H7 (cell line): ENCODE measurements at regions not wholly inside any gene's neighbourhood (a gene's known extent, or its start where the extent isn't known, plus 50 kb on each side); places are given as distances from the start of the nearest gene placed in this dataset.
A peak's percentile ranks its signal among the peaks of the same experiment; 100 is the strongest.

Source experiments
- DNase-seq: peaks from one replicate; pipeline ENCODE4 v3.0.0; 2012
- H3K27me3 ChIP-seq: 2 replicates; pipeline ENCODE4 v1.6.0; 2011; ENCODE audit warnings: mild to moderate bottlenecking, low read length; ENCODE audit not compliant: control insufficient read depth, insufficient read depth
- H3K36me3 ChIP-seq: replicated peaks from 2 replicates; pipeline ENCODE4 v1.5.1; 2011; ENCODE audit warnings: low read length; ENCODE audit not compliant: control insufficient read depth, insufficient read depth
- H3K4me3 ChIP-seq: 2 replicates; pipeline ENCODE4 v1.5.1; 2011; ENCODE audit warnings: low read depth, mild to moderate bottlenecking, control low read depth, low read length, moderate library complexity; ENCODE audit not compliant: insufficient read depth

DNA sequence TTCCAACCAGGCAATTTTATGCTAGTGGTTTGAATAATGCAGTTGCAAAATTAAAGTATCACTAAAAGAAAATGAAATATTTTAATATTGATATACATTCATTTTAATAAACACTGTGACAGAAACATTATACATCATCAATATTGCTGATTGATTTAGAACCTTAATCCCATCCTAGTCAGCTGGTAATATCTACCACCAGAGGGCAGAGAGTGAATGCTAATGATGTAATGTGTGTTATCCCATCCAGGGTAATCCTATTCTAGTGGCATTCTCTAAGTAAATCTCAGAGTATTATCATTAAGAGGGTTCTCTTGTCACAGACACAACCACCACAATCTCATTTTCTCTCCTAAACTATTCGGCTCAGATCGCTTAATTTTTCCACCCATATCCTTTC, 477.4 kb downstream of the CPS1 start:
- Histone ChIP-seq H3K27me3 (no peaks in the 10 kb centered on the region), H3K36me3 (no peaks in the 10 kb centered on the region), H3K4me3 (no peak overlapping the region)
- DNase-seq = peak; percentile 1

DNA sequence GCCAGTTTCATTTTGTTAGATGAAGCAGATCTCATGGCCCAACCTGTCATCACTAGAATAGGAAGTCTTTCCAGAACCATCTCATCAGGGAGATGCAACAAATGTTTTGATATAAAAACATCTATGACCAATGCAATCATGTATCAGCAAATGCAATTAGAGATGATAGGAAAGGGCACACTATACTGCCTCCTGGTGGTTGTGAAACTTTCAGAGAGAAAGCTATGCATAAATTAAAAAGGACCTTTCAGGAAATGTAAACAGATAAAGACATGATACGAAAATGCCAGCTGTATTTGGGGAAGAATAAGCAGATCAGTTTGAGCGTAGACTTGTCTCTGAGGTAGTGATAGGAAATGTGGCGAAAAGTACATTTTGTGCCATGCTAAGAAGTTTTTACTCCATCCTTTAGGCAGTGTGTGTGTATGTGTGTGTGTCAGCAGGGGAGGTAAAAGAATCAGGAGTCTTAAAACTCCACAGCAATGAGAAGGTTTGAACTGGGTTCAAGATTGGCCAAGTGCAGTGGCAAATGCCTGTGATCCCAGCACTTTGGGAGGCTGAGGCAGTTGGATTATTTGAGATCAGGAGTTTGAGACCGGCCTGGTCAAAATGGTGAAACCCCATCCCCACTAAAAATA, 479.3 kb downstream of the CPS1 start:
- Histone ChIP-seq H3K27me3 (no peaks in the 10 kb centered on the region), H3K4me3 (no peak overlapping the region), H3K36me3 (no peaks in the 10 kb centered on the region)
- peak; percentile 0 for DNase-seq

- no peaks in the 10 kb centered on the region for H3K36me3 ChIP-seq
- DNase-seq = no peak
- H3K4me3 ChIP-seq = no peak overlapping the region
Measured at GRCh38 chr2:211045025-211045424, 488.6 kb downstream of the CPS1 start.

GRCh38 chr2:211049321-211050018, 493.1 kb downstream of the CPS1 start:
- no peaks in the 10 kb centered on the region for H3K36me3 ChIP-seq
- H3K4me3 ChIP-seq = no peak overlapping the region
- no peak for DNase-seq
- no peaks in the 10 kb centered on the region for H3K27me3 ChIP-seq

More at GRCh38 chr2:211045025-211045424, 488.6 kb downstream of the CPS1 start:
- no peaks in the 10 kb centered on the region for H3K27me3 ChIP-seq

DNA sequence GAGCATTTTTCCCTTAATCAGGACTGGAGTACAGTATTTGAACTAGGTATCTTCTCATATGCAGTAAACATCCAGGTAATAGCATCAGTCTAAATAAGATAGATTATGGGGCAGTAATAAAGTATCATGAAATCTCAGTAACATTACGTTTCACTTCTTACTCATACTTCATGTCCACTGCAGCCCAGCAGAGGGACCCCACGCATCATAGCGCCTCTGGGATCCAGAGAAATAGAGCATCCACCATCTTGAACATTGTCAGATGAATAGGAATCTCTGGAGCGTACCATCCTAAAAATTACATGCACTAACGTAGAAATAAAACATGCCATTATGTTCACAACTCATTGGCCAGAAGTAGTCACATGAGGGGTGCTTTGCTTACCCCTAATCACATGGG, 499.0 kb downstream of the CPS1 start:
- H3K27me3 ChIP-seq = no peaks in the 10 kb centered on the region
- H3K4me3 ChIP-seq = no peak overlapping the region
- DNase-seq = no peak
- no peaks in the 10 kb centered on the region for H3K36me3 ChIP-seq

DNA sequence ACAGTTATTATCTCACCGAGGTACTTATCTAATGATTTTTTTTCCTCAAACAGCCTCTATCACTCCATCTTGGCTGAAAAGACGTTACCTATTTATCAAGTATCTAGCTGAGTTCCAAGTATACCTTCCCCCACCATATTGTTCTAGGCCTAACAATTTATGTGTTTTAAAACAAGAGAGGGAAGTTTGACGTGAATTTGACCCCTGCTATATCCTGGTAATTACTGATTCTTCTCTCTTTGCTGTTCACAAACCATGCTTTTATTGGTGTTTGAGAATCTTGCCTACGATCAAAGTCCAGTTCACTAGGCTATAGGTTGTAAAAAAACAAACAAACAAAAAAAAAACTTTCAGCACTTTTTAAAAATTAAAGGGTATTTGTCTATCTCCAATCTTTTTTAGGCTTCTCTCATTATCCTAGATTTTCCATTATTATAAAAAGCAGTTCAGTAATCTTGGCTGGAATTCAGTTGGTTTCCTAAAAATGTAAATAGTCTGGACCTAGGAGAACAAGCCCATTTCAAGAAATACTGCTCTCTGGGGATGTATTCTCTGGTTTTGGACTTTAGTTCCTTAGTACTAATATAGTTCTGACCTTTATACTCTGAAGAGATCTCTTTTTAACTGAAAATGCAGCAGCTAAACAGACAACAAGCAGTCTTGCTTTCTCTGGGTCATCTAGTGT, 505.4 kb downstream of the CPS1 start:
- H3K36me3 ChIP-seq = no peaks in the 10 kb centered on the region
- no peak for DNase-seq
- no peaks in the 10 kb centered on the region for H3K27me3 ChIP-seq
- H3K4me3 ChIP-seq = no peak overlapping the region

DNA sequence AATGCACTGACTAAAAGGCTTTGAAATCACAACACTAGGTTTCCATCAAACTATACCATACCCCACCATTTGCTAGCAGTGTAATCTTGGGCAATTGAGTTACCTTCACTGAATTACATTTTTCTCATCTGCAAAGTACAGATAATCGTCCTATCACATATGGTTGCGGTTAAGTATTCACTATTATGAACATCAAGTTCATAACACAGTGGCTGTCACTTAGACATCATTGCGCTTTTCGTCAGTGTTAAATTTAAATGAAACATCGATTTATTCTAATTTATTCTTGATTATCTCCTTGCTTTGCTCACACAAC, 505.9 kb downstream of the CPS1 start:
- no peak overlapping the region for H3K4me3 ChIP-seq
- H3K27me3 ChIP-seq = no peaks in the 10 kb centered on the region
- no peaks in the 10 kb centered on the region for H3K36me3 ChIP-seq
- DNase-seq = no peak

DNA sequence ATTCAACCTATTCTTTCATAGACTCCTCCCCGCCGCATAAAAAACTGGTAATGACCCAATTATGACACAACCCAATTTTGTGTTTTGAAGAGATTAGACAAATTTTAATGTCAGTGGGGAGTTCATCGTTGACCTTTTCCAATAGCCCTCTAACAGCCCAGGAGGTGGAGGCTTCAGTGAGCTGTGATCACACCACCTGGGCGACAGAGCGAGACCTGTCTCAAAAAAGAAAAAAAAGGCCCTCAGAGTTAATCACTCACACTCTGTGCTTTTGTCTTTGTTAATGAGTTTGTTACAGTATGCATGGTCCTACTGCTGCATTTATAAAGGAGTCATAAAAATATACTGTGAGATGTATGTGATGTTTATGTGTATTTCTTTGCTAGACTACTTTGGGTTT, 510.6 kb downstream of the CPS1 start:
- DNase-seq = no peak
- Histone ChIP-seq H3K36me3 (no peaks in the 10 kb centered on the region), H3K27me3 (no peaks in the 10 kb centered on the region), H3K4me3 (no peak overlapping the region)

DNA sequence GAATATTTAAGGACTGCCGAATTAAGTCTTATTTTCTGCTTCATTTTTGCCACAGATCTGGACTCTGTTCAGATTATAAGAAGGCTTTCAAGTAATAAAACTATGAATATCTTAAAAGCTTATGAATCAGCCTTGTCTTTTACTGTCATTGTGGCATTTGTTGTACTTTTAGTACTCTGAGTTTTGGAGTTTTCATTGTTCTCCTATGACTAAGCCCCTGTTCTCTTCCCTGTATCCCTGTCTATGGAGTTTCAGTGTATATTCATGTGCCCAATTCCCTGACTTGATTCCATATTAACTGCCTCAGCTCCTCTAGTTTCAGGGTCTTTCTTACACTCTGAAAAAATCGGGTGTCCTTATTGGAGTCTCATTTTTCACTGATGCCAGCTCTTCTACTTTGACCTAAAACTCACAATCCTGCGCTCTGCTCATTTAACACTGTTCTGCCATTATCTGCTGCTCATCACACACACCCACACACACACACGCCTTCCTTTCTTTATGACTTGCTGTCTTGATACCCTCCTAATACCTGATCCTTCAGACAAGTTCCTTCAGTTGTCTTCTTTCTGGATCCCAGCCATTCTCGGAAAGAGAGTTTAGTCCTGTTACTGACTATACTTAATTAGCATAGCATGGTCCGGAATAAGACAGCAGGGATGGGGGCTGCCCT, 511.8 kb downstream of the CPS1 start:
- H3K27me3 ChIP-seq = no peaks in the 10 kb centered on the region
- no peaks in the 10 kb centered on the region for H3K36me3 ChIP-seq
- H3K4me3 ChIP-seq = no peak overlapping the region
- DNase-seq = no peak

DNA sequence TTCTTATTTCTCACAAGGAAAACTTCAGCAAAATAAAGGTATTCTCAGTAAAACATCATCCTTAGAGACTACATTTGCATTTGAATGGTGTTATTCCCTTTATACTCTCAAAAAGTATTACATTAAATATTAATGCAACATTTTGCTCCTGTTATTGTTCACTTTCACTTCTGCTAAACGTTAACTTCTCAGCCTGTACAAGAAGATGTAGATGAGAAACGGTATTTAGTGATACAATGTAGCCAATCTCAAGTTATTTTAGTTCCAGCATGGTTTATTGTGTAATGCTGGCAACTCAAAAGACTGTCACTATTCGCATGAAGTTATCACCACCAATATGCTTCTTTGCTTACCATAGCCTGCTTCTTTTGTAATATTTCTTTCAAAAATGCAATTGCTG, 514.1 kb downstream of the CPS1 start:
- Histone ChIP-seq H3K36me3 (no peaks in the 10 kb centered on the region), H3K4me3 (no peak overlapping the region), H3K27me3 (no peaks in the 10 kb centered on the region)
- no peak for DNase-seq

GRCh38 chr2:211077216-211077767, 520.9 kb downstream of the CPS1 start:
- DNase-seq = no peak
- no peaks in the 10 kb centered on the region for H3K27me3 ChIP-seq
- no peaks in the 10 kb centered on the region for H3K36me3 ChIP-seq
- no peak overlapping the region for H3K4me3 ChIP-seq

- Histone ChIP-seq H3K36me3 (no peaks in the 10 kb centered on the region), H3K27me3 (no peaks in the 10 kb centered on the region), H3K4me3 (no peak overlapping the region)
- DNase-seq = no peak
Measured at GRCh38 chr2:211084352-211084751, 528.0 kb downstream of the CPS1 start.

DNA sequence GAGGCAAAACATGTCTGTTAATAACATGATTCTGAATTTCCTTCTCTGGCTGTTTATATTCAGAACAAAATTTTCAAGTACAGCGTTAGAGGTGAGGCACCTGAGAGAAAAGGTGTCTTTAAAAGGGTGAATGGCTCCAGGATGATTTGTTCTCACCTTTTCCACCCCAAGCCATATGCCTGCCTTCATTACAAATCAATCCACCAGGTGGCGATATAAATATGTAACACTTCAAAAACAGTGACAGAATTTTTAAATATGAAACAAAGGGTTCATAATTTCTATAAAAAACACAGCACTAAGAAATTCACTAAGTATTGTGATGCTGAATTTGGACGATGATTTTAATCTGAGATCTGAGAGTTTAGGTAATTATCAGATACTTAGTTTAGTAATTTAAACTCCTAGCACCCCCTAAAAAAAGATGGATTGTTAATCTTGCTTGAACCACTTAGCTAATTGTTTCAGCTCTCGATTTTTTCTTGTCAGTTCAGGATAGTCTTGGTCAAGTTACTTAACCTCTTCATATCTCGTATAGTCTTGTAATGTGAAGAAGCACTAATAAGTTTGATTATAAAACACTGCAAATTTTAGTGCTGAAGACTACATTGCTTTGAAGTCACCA, 528.8 kb downstream of the CPS1 start:
- H3K4me3 ChIP-seq = no peak overlapping the region
- no peaks in the 10 kb centered on the region for H3K27me3 ChIP-seq
- peak; percentile 2 for DNase-seq
- H3K36me3 ChIP-seq = no peaks in the 10 kb centered on the region

DNA sequence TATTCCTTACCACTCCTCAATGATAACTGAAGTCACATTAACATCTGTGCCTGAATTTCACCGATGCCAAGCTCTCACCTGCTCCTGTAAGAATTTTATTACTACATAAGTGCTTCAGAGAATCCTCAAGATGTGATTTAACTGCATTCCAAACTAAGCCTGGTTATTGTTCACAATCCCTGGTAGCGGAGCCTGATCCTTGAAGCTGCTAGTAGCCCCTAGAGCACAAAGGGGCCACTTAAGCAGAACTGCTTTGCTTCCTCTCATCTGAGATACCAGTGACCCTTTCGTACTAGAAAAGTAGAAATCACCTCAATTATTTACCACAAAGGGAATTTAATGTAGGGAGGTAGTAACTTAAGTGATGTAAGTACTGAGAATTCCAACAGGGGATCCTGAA, 529.6 kb downstream of the CPS1 start:
- no peak for DNase-seq
- Histone ChIP-seq H3K36me3 (no peaks in the 10 kb centered on the region), H3K4me3 (no peak overlapping the region), H3K27me3 (no peaks in the 10 kb centered on the region)
